ENCODE measurements at regions not wholly inside any gene's neighbourhood (a gene's known extent, or its start where the extent isn't known, plus 50 kb on each side); places are given as distances from the start of the nearest gene placed in this dataset.

GRCh38 chr13:110044551-110045111 is 258.2 kb upstream of the IRS2 start:
- TF ChIP-seq CTCF (IDR thresholded peaks at IDR 0.05) (no peak), EZH2 (IDR thresholded peaks at IDR 0.05) (no peak)

All from neural progenitor cell (in vitro differentiated cells).